GM23338 (cell line): ENCODE measurements at regions not wholly inside any gene's neighbourhood (a gene's known extent, or its start where the extent isn't known, plus 50 kb on each side); places are given as distances from the start of the nearest gene placed in this dataset.

ENCODE experiments used
- ATAC-seq: fragments of 200-7000 bp; cut with Tn5 transposase; 3 replicates; pipeline ENCODE4 v1.9.1; 2020
- DNase-seq: peaks from one replicate; pipeline ENCODE4 v3.0.0-alpha.2; 2015; ENCODE audit warnings: low spot score
- H2AFZ ChIP-seq: fragments of 200-600 bp; sonication (generic); 2 replicates; pipeline ENCODE4 v1.8.0; 2016; ENCODE audit warnings: antibody characterized with exemption, mild to moderate bottlenecking, moderate library complexity
- H3F3A ChIP-seq: fragments of 200-600 bp; sonication (generic); replicated peaks from 2 replicates; pipeline ENCODE4 v1.8.0; 2017; ENCODE audit warnings: antibody characterized with exemption, mixed run types, low read depth
- H3K27ac ChIP-seq: fragments of 200-600 bp; sonication (generic); 2 replicates; pipeline ENCODE4 v1.6.1; 2016; ENCODE audit warnings: low read depth
- H3K27me3 ChIP-seq: fragments of 200-600 bp; sonication (generic); 2 replicates; pipeline ENCODE4 v1.8.0; 2016; ENCODE audit warnings: mild to moderate bottlenecking, mixed run types, moderate library complexity; ENCODE audit not compliant: insufficient read depth
- H3K36me3 ChIP-seq: fragments of 200-600 bp; sonication (generic); 2 replicates; pipeline ENCODE4 v1.8.0; 2016; ENCODE audit warnings: mild to moderate bottlenecking; ENCODE audit not compliant: insufficient read depth
- H3K4me1 ChIP-seq: fragments of 200-600 bp; sonication (generic); 2 replicates; pipeline ENCODE4 v1.8.0; 2016; ENCODE audit warnings: mild to moderate bottlenecking, moderate library complexity; ENCODE audit not compliant: insufficient read depth
- H3K4me2 ChIP-seq: fragments of 200-600 bp; sonication (generic); 2 replicates; pipeline ENCODE4 v1.7.1; 2017; ENCODE audit warnings: mixed run types
- H3K4me3 ChIP-seq: fragments of 200-600 bp; sonication (generic); 2 replicates; pipeline ENCODE4 v1.6.1; 2016; ENCODE audit warnings: mixed run types
- H3K79me2 ChIP-seq: fragments of 200-600 bp; sonication (generic); replicated peaks from 2 replicates; pipeline ENCODE4 v1.8.0; 2017; ENCODE audit warnings: mild to moderate bottlenecking; ENCODE audit not compliant: insufficient read depth
- H3K9me2 ChIP-seq: fragments of 200-600 bp; sonication (generic); 2 replicates; pipeline ENCODE4 v1.8.0; 2017; ENCODE audit not compliant: insufficient read depth
- H4K20me1 ChIP-seq: fragments of 200-600 bp; sonication (generic); replicated peaks from 2 replicates; pipeline ENCODE4 v1.8.0; 2017; ENCODE audit warnings: mild to moderate bottlenecking; ENCODE audit not compliant: insufficient read depth
- H3K27ac Mint-ChIP-seq: 2 replicates; pipeline ENCODE4 v1.8.0; 2020; ENCODE audit warnings: inconsistent platforms, mild to moderate bottlenecking, moderate library complexity, mixed read lengths
- H3K27me3 Mint-ChIP-seq: 3 replicates; pipeline ENCODE4 v1.8.0; 2022; ENCODE audit warnings: low read depth, mild to moderate bottlenecking, moderate library complexity, mixed read lengths, inconsistent platforms; ENCODE audit not compliant: insufficient read depth, poor library complexity
- H3K36me3 Mint-ChIP-seq: 3 replicates; pipeline ENCODE4 v1.8.0; 2021; ENCODE audit warnings: low read depth, mild to moderate bottlenecking, inconsistent platforms, moderate library complexity, mixed read lengths
- H3K4me1 Mint-ChIP-seq: 3 replicates; pipeline ENCODE4 v1.8.0; 2020; ENCODE audit warnings: mild to moderate bottlenecking, inconsistent platforms, mixed read lengths
- H3K4me3 Mint-ChIP-seq: 3 replicates; pipeline ENCODE4 v1.8.0; 2021; ENCODE audit warnings: moderate library complexity, mild to moderate bottlenecking, inconsistent platforms, mixed read lengths
- H3K9me3 Mint-ChIP-seq: 3 replicates; pipeline ENCODE4 v1.8.0; 2020; ENCODE audit warnings: moderate library complexity, mild to moderate bottlenecking, inconsistent platforms, mixed read lengths
- CREB1 ChIP-seq: fragments of 250-450 bp; sonication (Bioruptor Pico); IDR thresholded peaks from 2 replicates; pipeline ENCODE4 v1.5.0; 2020; ENCODE audit warnings: low read depth, mild to moderate bottlenecking, moderate library complexity
- CTCF ChIP-seq, 2 experiments: fragments of 200-600 bp in 1 of 2; sonication (generic) in 1 of 2; conservative IDR thresholded peaks; 2 replicates each; pipeline versions ENCODE4 v1.5.1 to v1.6.1; 2016 to 2017; ENCODE audit warnings: antibody characterized with exemption in 2 of 2, low read depth in 2 of 2, mild to moderate bottlenecking in 2 of 2, moderate library complexity in 1 of 2
- ETS1 ChIP-seq: IDR thresholded peaks from 2 replicates; pipeline ENCODE4 v1.6.1; 2016; ENCODE audit warnings: antibody characterized with exemption
- EZH2 ChIP-seq: fragments of 200-600 bp; sonication (generic); IDR thresholded peaks from one replicate; pipeline ENCODE4 v1.8.0; 2017; ENCODE audit warnings: antibody characterized with exemption, mild to moderate bottlenecking, low read depth; ENCODE audit not compliant: unreplicated experiment
- EZH2phosphoT487 ChIP-seq: fragments of 200-600 bp; sonication (generic); IDR thresholded peaks from one replicate; pipeline ENCODE4 v1.8.1; 2018; ENCODE audit warnings: antibody characterized with exemption; ENCODE audit not compliant: unreplicated experiment
- NANOG ChIP-seq: IDR thresholded peaks from 2 replicates; pipeline ENCODE4 v1.6.1; 2016; ENCODE audit warnings: antibody characterized with exemption, borderline replicate concordance
- POLR2AphosphoS5 ChIP-seq: IDR thresholded peaks from 2 replicates; pipeline ENCODE4 v1.6.1; 2016; ENCODE audit warnings: antibody characterized with exemption, low read depth
- REST ChIP-seq: IDR thresholded peaks from one replicate; pipeline ENCODE4 v1.6.1; 2018; ENCODE audit warnings: antibody characterized with exemption; ENCODE audit not compliant: unreplicated experiment
- STAT1 ChIP-seq: IDR thresholded peaks from one replicate; pipeline ENCODE4 v1.6.1; 2016; ENCODE audit warnings: antibody characterized with exemption; ENCODE audit not compliant: unreplicated experiment
- ZNF114 ChIP-seq: fragments of 250-450 bp; sonication (Bioruptor Pico); IDR thresholded peaks from 2 replicates; pipeline ENCODE4 v1.5.0; 2020; ENCODE audit warnings: mild to moderate bottlenecking, moderate library complexity
- ZNF331 ChIP-seq: fragments of 250-450 bp; sonication (Bioruptor Pico); IDR thresholded peaks from 2 replicates; pipeline ENCODE4 v1.5.0; 2020; ENCODE audit warnings: low read depth, mild to moderate bottlenecking, moderate library complexity

- no peak for ATAC-seq
- TF ChIP-seq EZH2 (no peak), NANOG (no peak), POLR2AphosphoS5 (no peak), ETS1 (no peak), CREB1 (no peak), ZNF331 (CRISPR knock-in tag) (no peak), EZH2phosphoT487 (no peak), CTCF (conservative IDR thresholded peaks at IDR 0.05; ENCODE audit: low read depth in 2 of 2) (no peak), STAT1 (no peak), ZNF114 (CRISPR knock-in tag) (no peak)
- Histone ChIP-seq H3K4me2 (no peak overlapping the region), H3K4me1 (peaks cover 7% of the 10 kb centered on the region; the same call in 1 of the 2 replicates), H3F3A (no peaks in the 10 kb centered on the region), H4K20me1 (no peaks in the 10 kb centered on the region), H2AFZ (no peak overlapping the region), H3K4me3 (no peak overlapping the region), H3K9me2 (peaks cover 11% of the 10 kb centered on the region), H3K27ac (no peak overlapping the region), H3K79me2 (no peaks in the 10 kb centered on the region), H3K36me3 (no peaks in the 10 kb centered on the region), H3K27me3 (no peaks in the 10 kb centered on the region)
- peaks cover 16% of the 10 kb centered on the region for H3K4me1 Mint-ChIP-seq
- H3K27me3 Mint-ChIP-seq, result peaks cover 10% of the 10 kb centered on the region
- no peak for DNase-seq
- no peak overlapping the region for H3K27ac Mint-ChIP-seq
- no peaks in the 10 kb centered on the region for H3K36me3 Mint-ChIP-seq
- no peak overlapping the region for H3K4me3 Mint-ChIP-seq
- H3K9me3 Mint-ChIP-seq, result no peaks in the 10 kb centered on the region
Observed at GRCh38 chr20:48181261-48181935, 396.1 kb upstream of the SULF2 start.

- Mint-ChIP-seq H3K36me3 (no peaks in the 10 kb centered on the region), H3K4me1 (peaks cover 15% of the 10 kb centered on the region), H3K4me3 (no peak overlapping the region), H3K27ac (no peak overlapping the region), H3K9me3 (no peaks in the 10 kb centered on the region), H3K27me3 (peaks cover 10% of the 10 kb centered on the region)
- no peaks in the 10 kb centered on the region for H3K36me3 ChIP-seq
- no peak overlapping the region for H3K27ac ChIP-seq
- no peaks in the 10 kb centered on the region for H3K27me3 ChIP-seq
- peaks cover 11% of the 10 kb centered on the region for H3K9me2 ChIP-seq
- ATAC-seq (no peak), DNase-seq (no peak)
- H2AFZ ChIP-seq, result no peak overlapping the region
- H3F3A ChIP-seq, result no peaks in the 10 kb centered on the region
- no peak overlapping the region for H3K4me3 ChIP-seq
- peaks cover 7% of the 10 kb centered on the region; the same call in 1 of the 2 replicates for H3K4me1 ChIP-seq
- no peak overlapping the region for H3K4me2 ChIP-seq
- no peaks in the 10 kb centered on the region for H3K79me2 ChIP-seq
- H4K20me1 ChIP-seq, result no peaks in the 10 kb centered on the region
- no peak for TF ChIP-seq CREB1
- TF ChIP-seq POLR2AphosphoS5, result no peak
- TF ChIP-seq CTCF (conservative IDR thresholded peaks at IDR 0.05; ENCODE audit: low read depth in 2 of 2), result no peak
- no peak for TF ChIP-seq ETS1
- TF ChIP-seq EZH2phosphoT487, result no peak
- no peak for TF ChIP-seq REST
- no peak for TF ChIP-seq STAT1
Observed at GRCh38 chr20:48180618-48181017, 395.3 kb upstream of the SULF2 start.
